MCF 10A (cell line): ENCODE measurements at regions not wholly inside any gene's neighbourhood (a gene's known extent, or its start where the extent isn't known, plus 50 kb on each side); places are given as distances from the start of the nearest gene placed in this dataset.

Experiments
- BruUV-seq: library from RNA; stranded (reverse); fragments of 400-500 nt; replicated peaks from 2 replicates; lab custom pipeline; 2021; lab: Mats Ljungman, UMichigan
- CTCF ChIA-PET: fragments of 300-600 bp; sonication (Branson Sonifier 250); formaldehyde crosslinking; extraction: SDS; loops from one replicate; lab custom pipeline; 2021; ENCODE audit warnings: antibody characterized with exemption, inconsistent platforms; lab: Yijun Ruan, JAX
- POLR2A ChIA-PET: fragments of 300-600, 350-650 bp; sonication (Branson Sonifier 250); formaldehyde crosslinking; extraction: SDS; loops from one replicate; lab custom pipeline; 2020; ENCODE audit warnings: antibody characterized with exemption, inconsistent platforms; lab: Yijun Ruan, JAX
- DNase-seq: peaks from one replicate; pipeline ENCODE4 v3.0.0-alpha.2; 2018; ENCODE audit not compliant: unreplicated experiment
- H3K27ac Mint-ChIP-seq: one replicate; pipeline ENCODE4 v1.8.0; 2022; ENCODE audit warnings: mild to moderate bottlenecking, low read depth, mixed read lengths; ENCODE audit not compliant: unreplicated experiment
- H3K27me3 Mint-ChIP-seq: one replicate; pipeline ENCODE4 v1.8.0; 2022; ENCODE audit warnings: mixed read lengths; ENCODE audit not compliant: insufficient read depth, unreplicated experiment
- H3K36me3 Mint-ChIP-seq: one replicate; pipeline ENCODE4 v1.8.0; 2022; ENCODE audit warnings: mild to moderate bottlenecking, moderate library complexity, mixed read lengths; ENCODE audit not compliant: insufficient read depth, unreplicated experiment
- H3K4me1 Mint-ChIP-seq: one replicate; pipeline ENCODE4 v1.8.0; 2022; ENCODE audit warnings: mixed read lengths; ENCODE audit not compliant: insufficient read depth, unreplicated experiment
- H3K4me3 Mint-ChIP-seq: one replicate; pipeline ENCODE4 v1.8.0; 2022; ENCODE audit warnings: mild to moderate bottlenecking, moderate library complexity, mixed read lengths; ENCODE audit not compliant: unreplicated experiment
- H3K9me3 Mint-ChIP-seq: one replicate; pipeline ENCODE4 v1.8.0; 2022; ENCODE audit warnings: mixed read lengths; ENCODE audit not compliant: unreplicated experiment
- CTCF ChIP-seq: fragments of 200-600 bp; IDR thresholded peaks from one replicate; pipeline ENCODE4 v1.8.0; 2022; ENCODE audit warnings: antibody characterized with exemption, mild to moderate bottlenecking; ENCODE audit not compliant: unreplicated experiment
- intact Hi-C: fragments of 100-400 bp; cut with micrococcal nuclease; formaldehyde crosslinking; loops from 2 replicates; pipeline ENCODE4 v1.14.1; 2022

- no peak for DNase-seq
- Mint-ChIP-seq H3K4me3 (no peak overlapping the region), H3K4me1 (peaks cover 24% of the 10 kb centered on the region), H3K27me3 (no peaks in the 10 kb centered on the region), H3K36me3 (no peaks in the 10 kb centered on the region), H3K27ac (no peak overlapping the region), H3K9me3 (peaks cover 8% of the 10 kb centered on the region)
- POLR2A ChIA-PET = interaction anchor here (0.7 to 3.4 kb wide), 7 partner anchors 8 to 120 kb away, joined by 3 to 14 read pairs (median 5); no protein-coding TSS in a partner anchor
- TF ChIP-seq CTCF = no peak
- no TSS peak for BruUV-seq
- CTCF ChIA-PET = interaction anchor here (0.5 to 0.6 kb wide), 2 partner anchors 20 to 1661 kb away, joined by 3 read pairs; no protein-coding TSS in a partner anchor
- intact Hi-C loops = no loop called here
Observed at GRCh38 chr1:8083739-8084484, 57.8 kb upstream of the ERRFI1 start.

GRCh38 chr1:8082945-8083344 lies 56.8 kb upstream of the ERRFI1 start:
- no peaks in the 10 kb centered on the region for H3K36me3 Mint-ChIP-seq
- POLR2A ChIA-PET = interaction anchor here (0.7 to 3.4 kb wide), 6 partner anchors 9 to 176 kb away, joined by 3 to 14 read pairs (median 6); no protein-coding TSS in a partner anchor
- no peak overlapping the region for H3K4me3 Mint-ChIP-seq
- peaks cover 8% of the 10 kb centered on the region for H3K9me3 Mint-ChIP-seq
- no peak for TF ChIP-seq CTCF
- H3K4me1 Mint-ChIP-seq = peaks cover 32% of the 10 kb centered on the region
- intact Hi-C loops = no loop called here
- H3K27me3 Mint-ChIP-seq = no peaks in the 10 kb centered on the region
- CTCF ChIA-PET = interaction anchor here (0.7 kb wide), 1 partner anchor 101 kb away, joined by 5 read pairs; no protein-coding TSS in a partner anchor
- H3K27ac Mint-ChIP-seq = no peak overlapping the region
- DNase-seq = peak; percentile 53
- BruUV-seq = no TSS peak

- H3K27ac Mint-ChIP-seq = peak overlapping the region; percentile 89
- POLR2A ChIA-PET = interaction anchor here (0.5 to 7.4 kb wide), 47 partner anchors 8 to 1051 kb away, joined by 3 to 114 read pairs (median 5); partner anchors contain the start of gene ERRFI1
- intact Hi-C loops = no loop called here
- CTCF ChIA-PET = interaction anchor here (0.5 to 1.3 kb wide), 13 partner anchors 46 to 864 kb away, joined by 3 to 5 read pairs (median 3); no protein-coding TSS in a partner anchor
- DNase-seq = peak; percentile 85
- BruUV-seq = no TSS peak
- peaks cover 57% of the 10 kb centered on the region for H3K4me1 Mint-ChIP-seq
- peak overlapping the region; percentile 47 for H3K4me3 Mint-ChIP-seq
- peaks cover 8% of the 10 kb centered on the region for H3K9me3 Mint-ChIP-seq
- no peak for TF ChIP-seq CTCF
- no peaks in the 10 kb centered on the region for H3K36me3 Mint-ChIP-seq
- H3K27me3 Mint-ChIP-seq = no peaks in the 10 kb centered on the region
Observed at GRCh38 chr1:8078176-8078671, 52.1 kb upstream of the ERRFI1 start.

GRCh38 chr1:8077602-8078001 lies 51.5 kb upstream of the ERRFI1 start:
- Mint-ChIP-seq H3K27ac (peak overlapping the region; percentile 89), H3K36me3 (no peaks in the 10 kb centered on the region), H3K4me3 (no peak overlapping the region), H3K9me3 (peaks cover 8% of the 10 kb centered on the region), H3K27me3 (no peaks in the 10 kb centered on the region), H3K4me1 (peaks cover 59% of the 10 kb centered on the region)
- intact Hi-C loops = no loop called here
- no peak for TF ChIP-seq CTCF
- ChIA-PET POLR2A (interaction anchor here (0.5 to 7.4 kb wide), 40 partner anchors 9 to 1050 kb away, joined by 3 to 114 read pairs (median 6); partner anchors contain the start of gene ERRFI1), CTCF (interaction anchor here (0.7 to 1.2 kb wide), 11 partner anchors 47 to 864 kb away, joined by 3 to 5 read pairs (median 3); no protein-coding TSS in a partner anchor)
- BruUV-seq = TSS peak; percentile 63
- no peak for DNase-seq
